ENCODE measurements at regions not wholly inside any gene's neighbourhood (a gene's known extent, or its start where the extent isn't known, plus 50 kb on each side); places are given as distances from the start of the nearest gene placed in this dataset.

GRCh38 chr12:24494401-24494800 lies 454.5 kb downstream of the BCAT1 start (continued):
- no peak for TF ChIP-seq SMAD1 (CRISPR knock-in tag; IDR thresholded peaks at IDR 0.05; ENCODE audit: borderline replicate concordance, low read depth)
- no peak for TF ChIP-seq E2F1 (CRISPR knock-in tag; IDR thresholded peaks at IDR 0.05)
- no peak for TF ChIP-seq STAT5B (CRISPR knock-in tag; IDR thresholded peaks at IDR 0.05)

GRCh38 chr12:24491968-24492367 lies 456.9 kb downstream of the BCAT1 start:
- intact Hi-C loops (cut with micrococcal nuclease; ENCODE audit: unreplicated experiment), result no loop called here
- ChIA-PET CTCF (ENCODE audit: low intra/inter-chr PET ratio, low total read pairs) (no interaction called here), POLR2A (no interaction called here)
- H3K9ac ChIP-seq (ENCODE audit: insufficient read depth, low read depth, low read length), result no peak overlapping the region
- FAIRE-seq (no peak), ATAC-seq (no peak), DNase-seq (ENCODE audit: low spot score) (no peak)
- H3K9me3 ChIP-seq (ENCODE audit: low read length), result no peaks in the 10 kb centered on the region
- no peaks in the 10 kb centered on the region for H3K27me3 ChIP-seq (ENCODE audit: control insufficient read depth in 1 of 2, insufficient read depth in 2 of 2, low read length in 2 of 2)
- no peaks in the 10 kb centered on the region for H3K79me2 ChIP-seq (ENCODE audit: insufficient read depth, low read length)
- no peak overlapping the region for H3K4me2 ChIP-seq (ENCODE audit: low read depth, low read length)
- no peak overlapping the region for H3K4me3 ChIP-seq (replicated peaks in 1 of 3; ENCODE audit: insufficient read depth in 1 of 3, low read depth in 2 of 3, low read length in 3 of 3)
- WGBS (ENCODE audit: low lambda C conversion rate), result 0% methylated on average over 2 of the region's 2 CpGs
- no peak overlapping the region for H3K27ac ChIP-seq (ENCODE audit: extremely low read length, insufficient read depth, low read length)
- in situ Hi-C loops (cut with HindIII; ENCODE audit: extremely low pct_ligation_motif_present, low pct_unique_long_range_greater_than_20kb), result no loop called here
- H3K36me3 ChIP-seq (replicated peaks in 1 of 2; ENCODE audit: control insufficient read depth in 1 of 2, insufficient read depth in 2 of 2, low read length in 2 of 2), result no peaks in the 10 kb centered on the region
- TF ChIP-seq FOXP1 (IDR thresholded peaks at IDR 0.05), result no peak
- TF ChIP-seq FOXP1 (CRISPR knock-in tag; IDR thresholded peaks at IDR 0.05), result no peak
- TF ChIP-seq RARA (CRISPR knock-in tag; IDR thresholded peaks at IDR 0.05), result peak; percentile 51; the same call in 1 of the 2 replicates
- TF ChIP-seq AHDC1 (CRISPR knock-in tag; IDR thresholded peaks at IDR 0.05; ENCODE audit: borderline replicate concordance), result 0 out of 2 replicates have a peak, but pooled peaks have one; percentile 37
- peak; percentile 40; the same call in 1 of the 2 replicates for TF ChIP-seq HNF4A (CRISPR knock-in tag; IDR thresholded peaks at IDR 0.05)
- no TSS peak for BruUV-seq (replicated peaks)
- H4K20me1 ChIP-seq (ENCODE audit: insufficient read depth, low read length), result no peaks in the 10 kb centered on the region
- H3K4me1 ChIP-seq (ENCODE audit: insufficient read depth, low read length), result peaks cover 8% of the 10 kb centered on the region
- H2AFZ ChIP-seq (ENCODE audit: low read length), result no peak overlapping the region

Data from HepG2 (cell line).